ENCODE measurements at regions not wholly inside any gene's neighbourhood (a gene's known extent, or its start where the extent isn't known, plus 50 kb on each side); places are given as distances from the start of the nearest gene placed in this dataset.
"Not testable (repeated sequence)": the region's sequence is repeated elsewhere in the genome, so short reads cannot be mapped to it uniquely, and the experiment has no call there.

DNA sequence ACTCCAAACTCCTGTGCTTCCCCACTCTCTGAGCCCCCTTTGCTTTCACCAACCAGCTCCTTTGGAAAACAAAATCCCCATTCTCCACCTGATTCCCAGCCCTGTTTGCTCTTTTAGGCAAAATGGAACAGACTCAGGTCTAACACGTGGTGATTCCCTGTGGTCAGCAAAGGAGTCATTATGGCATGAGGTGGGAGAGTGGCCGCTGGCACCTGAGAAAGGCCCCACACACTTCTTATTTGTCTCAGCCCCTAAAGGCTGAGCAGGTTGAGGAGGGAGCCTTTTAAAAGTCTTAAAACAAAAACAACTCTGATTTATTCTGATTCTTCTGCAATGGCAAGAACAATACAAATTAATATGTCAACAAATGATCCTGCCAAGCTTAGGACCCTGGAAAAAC lies 401.2 kb downstream of the TNS1 start:
- H3K9me3 ChIP-seq (ENCODE audit: control insufficient read depth, low read length, poor library complexity, severe bottlenecking): no peaks in the 10 kb centered on the region
- ATAC-seq (no peak), DNase-seq (no peak)
- no peak overlapping the region for H3K4me3 Mint-ChIP-seq
- no peaks in the 10 kb centered on the region for H3K36me3 Mint-ChIP-seq (ENCODE audit: low read depth)
- peaks cover 7% of the 10 kb centered on the region for H3K27me3 Mint-ChIP-seq
- peaks cover 6% of the 10 kb centered on the region for H3K4me1 Mint-ChIP-seq
- no peak overlapping the region for H3K27ac Mint-ChIP-seq

DNA sequence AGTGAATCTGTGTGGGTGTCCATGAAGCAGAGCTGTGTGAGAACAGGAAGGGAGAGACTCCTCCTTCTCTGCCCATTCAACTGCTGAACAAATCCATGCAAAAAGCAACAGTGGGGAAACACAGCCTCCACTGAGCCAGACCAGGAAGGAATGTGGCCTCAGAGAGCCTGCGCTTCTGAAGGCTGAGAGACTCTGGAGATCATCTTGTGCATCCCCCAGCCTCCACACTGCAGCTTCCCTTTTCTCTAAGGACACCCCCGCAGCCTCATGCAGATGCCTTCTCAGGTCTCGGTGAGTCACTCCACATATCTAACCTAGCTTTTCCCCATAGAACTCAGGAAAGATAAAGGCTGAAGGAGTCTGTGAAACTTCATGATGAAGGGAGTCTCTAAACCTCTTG lies 402.9 kb downstream of the TNS1 start:
- H3K36me3 Mint-ChIP-seq (ENCODE audit: low read depth): no peaks in the 10 kb centered on the region

DNA sequence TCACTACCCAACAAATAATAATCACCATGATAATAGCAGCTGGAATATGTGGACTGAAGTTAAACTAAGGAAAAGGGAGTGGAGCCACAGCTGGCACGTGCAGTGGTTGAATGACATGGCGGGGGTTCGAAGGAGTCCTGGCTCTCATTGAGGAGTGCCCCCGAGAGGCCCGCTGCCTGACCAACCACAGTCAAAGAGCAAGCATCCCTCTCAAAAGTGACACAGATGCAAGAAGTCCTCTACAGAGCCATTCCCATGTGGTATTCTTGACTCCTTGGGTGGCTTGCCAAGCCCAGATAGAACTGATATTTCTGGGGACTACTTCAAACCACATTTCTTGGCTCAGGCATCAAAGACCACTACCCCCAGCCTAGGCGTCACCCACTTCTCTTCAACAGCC lies 405.1 kb downstream of the TNS1 start:
- ATAC-seq (no peak), DNase-seq (no peak)
- Mint-ChIP-seq H3K27ac (no peak overlapping the region), H3K4me3 (no peak overlapping the region), H3K27me3 (peaks cover 7% of the 10 kb centered on the region), H3K4me1 (no peaks in the 10 kb centered on the region), H3K36me3 (ENCODE audit: low read depth) (no peaks in the 10 kb centered on the region)
- H3K9me3 ChIP-seq (ENCODE audit: control insufficient read depth, low read length, poor library complexity, severe bottlenecking): no peaks in the 10 kb centered on the region

More for the DNA sequence above, 402.9 kb downstream of the TNS1 start:
- ATAC-seq (no peak), DNase-seq (no peak)
- H3K9me3 ChIP-seq (ENCODE audit: control insufficient read depth, low read length, poor library complexity, severe bottlenecking): no peaks in the 10 kb centered on the region
- Mint-ChIP-seq H3K4me1 (no peaks in the 10 kb centered on the region), H3K27ac (no peak overlapping the region), H3K4me3 (no peak overlapping the region), H3K27me3 (peaks cover 7% of the 10 kb centered on the region)

DNA sequence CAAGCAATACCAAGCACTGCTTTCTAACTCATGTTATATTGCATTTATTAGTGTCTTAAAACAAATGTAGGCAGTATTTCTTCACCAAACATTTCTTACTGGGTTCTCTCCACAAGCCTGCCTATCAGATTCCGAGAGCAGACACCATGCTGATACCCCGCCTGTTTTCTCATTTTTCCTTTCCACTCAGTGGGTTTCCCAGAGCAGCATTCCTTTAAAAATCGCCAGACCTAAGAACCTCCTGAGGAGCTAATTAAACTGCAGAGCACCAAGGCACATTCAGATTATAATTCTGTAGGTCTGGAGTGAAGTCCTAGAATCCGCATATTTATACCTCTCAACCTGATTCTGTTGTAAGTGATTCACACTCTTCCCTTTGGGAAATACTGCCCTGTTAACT lies 405.6 kb downstream of the TNS1 start:
- no peaks in the 10 kb centered on the region for H3K9me3 ChIP-seq (ENCODE audit: control insufficient read depth, low read length, poor library complexity, severe bottlenecking)
- ATAC-seq (no peak), DNase-seq (no peak)
- no peaks in the 10 kb centered on the region for H3K4me1 Mint-ChIP-seq
- no peak overlapping the region for H3K4me3 Mint-ChIP-seq
- H3K27me3 Mint-ChIP-seq: peaks cover 7% of the 10 kb centered on the region
- H3K27ac Mint-ChIP-seq: no peak overlapping the region
- H3K36me3 Mint-ChIP-seq (ENCODE audit: low read depth): no peaks in the 10 kb centered on the region

DNA sequence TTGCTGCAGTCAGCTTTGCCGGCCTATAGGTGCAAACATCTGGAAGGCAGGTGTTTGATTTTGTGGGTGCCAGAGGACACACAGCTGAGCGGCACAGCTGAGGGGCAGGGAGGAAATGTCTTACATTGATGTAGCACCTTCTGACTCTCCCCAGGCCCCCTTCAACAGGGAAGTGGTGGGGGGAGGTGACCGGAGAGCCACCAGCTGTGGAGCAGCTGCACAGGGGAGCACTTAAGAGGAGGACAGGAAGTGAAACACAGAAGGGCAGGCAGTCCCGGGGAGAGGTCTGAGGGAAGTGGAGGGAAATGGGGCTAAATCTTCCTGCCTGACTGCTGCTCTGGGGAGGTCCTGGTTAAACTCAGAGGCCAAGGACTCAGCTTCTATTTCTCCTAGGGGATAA lies 409.1 kb downstream of the TNS1 start:
- ATAC-seq (no peak), DNase-seq (no peak)
- Mint-ChIP-seq H3K36me3 (ENCODE audit: low read depth) (no peaks in the 10 kb centered on the region), H3K4me3 (no peak overlapping the region), H3K27me3 (peaks cover 7% of the 10 kb centered on the region), H3K4me1 (peaks cover 2% of the 10 kb centered on the region), H3K27ac (no peak overlapping the region)
- no peaks in the 10 kb centered on the region for H3K9me3 ChIP-seq (ENCODE audit: control insufficient read depth, low read length, poor library complexity, severe bottlenecking)

DNA sequence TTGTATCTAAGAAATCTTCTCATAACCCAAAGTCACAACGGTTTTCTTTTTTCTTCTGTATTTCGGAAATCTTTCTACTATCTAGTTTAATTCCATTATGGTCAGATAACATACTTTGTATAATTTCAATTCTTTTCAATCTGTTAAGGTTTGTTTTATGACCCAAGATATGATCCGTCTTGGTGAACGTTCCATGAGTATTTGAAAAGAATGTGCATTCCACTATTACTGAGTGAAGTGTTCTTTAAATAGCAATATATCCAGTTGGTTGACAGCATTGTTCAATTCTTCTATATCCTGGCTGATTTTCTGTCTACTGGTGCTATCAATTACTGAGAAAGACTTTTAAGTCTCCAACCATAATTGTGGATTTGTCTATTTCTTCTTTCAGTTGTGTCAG lies 414.5 kb downstream of the TNS1 start:
- Mint-ChIP-seq H3K36me3 (ENCODE audit: low read depth) (no peaks in the 10 kb centered on the region), H3K27ac (no peak overlapping the region), H3K4me1 (peaks cover 2% of the 10 kb centered on the region), H3K27me3 (no peaks in the 10 kb centered on the region), H3K4me3 (no peak overlapping the region)
- no peak for ATAC-seq
- no peak for DNase-seq
- no peaks in the 10 kb centered on the region for H3K9me3 ChIP-seq (ENCODE audit: control insufficient read depth, low read length, poor library complexity, severe bottlenecking)

DNA sequence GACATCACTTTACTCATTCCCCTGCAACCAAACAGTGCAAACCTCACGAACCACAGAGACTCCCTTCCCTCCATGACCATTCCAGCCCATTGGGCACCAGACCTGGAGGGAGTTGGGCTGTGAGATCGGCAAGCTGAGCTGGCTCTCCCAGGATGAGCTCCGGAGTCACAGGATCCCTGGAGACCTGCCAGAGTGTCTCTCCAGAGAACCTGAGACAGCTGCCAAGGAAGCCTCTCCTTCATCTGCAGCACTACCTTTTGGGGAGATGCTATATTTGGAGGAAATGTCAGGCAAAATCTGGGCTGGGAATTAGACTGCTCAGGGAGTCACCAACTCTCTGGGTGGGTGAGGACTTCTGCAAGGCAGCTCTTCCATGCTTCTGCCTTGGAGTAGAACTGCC lies 417.4 kb downstream of the TNS1 start:
- no peak overlapping the region for H3K27ac Mint-ChIP-seq
- DNase-seq (no peak), ATAC-seq (no peak)
- no peaks in the 10 kb centered on the region for H3K36me3 Mint-ChIP-seq (ENCODE audit: low read depth)
- H3K4me3 Mint-ChIP-seq: no peak overlapping the region
- H3K27me3 Mint-ChIP-seq: no peaks in the 10 kb centered on the region
- no peaks in the 10 kb centered on the region for H3K9me3 ChIP-seq (ENCODE audit: control insufficient read depth, low read length, poor library complexity, severe bottlenecking)
- peaks cover 2% of the 10 kb centered on the region for H3K4me1 Mint-ChIP-seq

DNA sequence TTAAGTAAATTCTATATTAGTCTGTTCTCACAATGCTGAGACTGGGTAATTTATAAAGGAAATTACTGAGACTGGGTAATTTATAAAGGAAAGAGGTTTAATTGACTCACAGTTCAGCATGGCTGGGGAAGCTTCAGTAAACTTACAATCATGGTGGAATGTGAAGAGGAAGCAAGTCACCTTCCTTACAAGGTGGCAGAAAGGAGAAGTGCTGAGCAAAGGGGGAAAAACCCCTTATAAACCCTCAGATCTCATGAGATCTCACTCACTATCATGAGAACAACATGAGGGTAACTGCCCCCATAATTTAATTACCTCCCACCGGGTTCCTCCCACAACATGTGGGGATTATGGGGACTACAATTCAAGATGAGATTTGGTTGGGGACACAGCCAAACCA lies 422.4 kb downstream of the TNS1 start:
- H3K27me3 Mint-ChIP-seq; H3K4me1 Mint-ChIP-seq; H3K4me3 Mint-ChIP-seq; H3K36me3 Mint-ChIP-seq (ENCODE audit: low read depth); DNase-seq; ATAC-seq; H3K27ac Mint-ChIP-seq; H3K9me3 ChIP-seq (ENCODE audit: control insufficient read depth, low read length, poor library complexity, severe bottlenecking): not testable (repeated sequence)

DNA sequence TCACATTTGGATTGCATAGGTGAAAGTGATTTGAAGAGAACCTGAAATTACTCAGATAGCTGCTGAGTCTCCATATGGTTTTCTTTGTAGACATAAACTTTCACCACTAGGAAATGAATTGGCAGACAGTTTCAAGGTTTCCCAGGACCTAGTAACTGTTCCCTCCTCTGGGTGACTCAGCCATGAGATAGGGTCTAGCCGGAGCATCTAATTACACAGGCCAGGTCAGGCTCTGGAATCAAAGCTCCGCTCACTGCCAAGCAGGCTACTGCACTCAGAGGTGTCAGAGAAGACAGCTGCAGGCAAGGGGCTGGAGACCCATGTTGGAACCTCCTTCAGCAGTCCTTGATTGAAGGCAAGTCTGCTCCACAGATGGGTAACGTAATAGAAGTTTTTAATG lies 429.2 kb downstream of the TNS1 start:
- H3K27ac Mint-ChIP-seq: no peak overlapping the region
- no peaks in the 10 kb centered on the region for H3K9me3 ChIP-seq (ENCODE audit: control insufficient read depth, low read length, poor library complexity, severe bottlenecking)
- ATAC-seq (no peak), DNase-seq (no peak)
- peaks cover 3% of the 10 kb centered on the region for H3K36me3 Mint-ChIP-seq (ENCODE audit: low read depth)
- no peaks in the 10 kb centered on the region for H3K27me3 Mint-ChIP-seq
- no peaks in the 10 kb centered on the region for H3K4me1 Mint-ChIP-seq
- H3K4me3 Mint-ChIP-seq: no peak overlapping the region

DNA sequence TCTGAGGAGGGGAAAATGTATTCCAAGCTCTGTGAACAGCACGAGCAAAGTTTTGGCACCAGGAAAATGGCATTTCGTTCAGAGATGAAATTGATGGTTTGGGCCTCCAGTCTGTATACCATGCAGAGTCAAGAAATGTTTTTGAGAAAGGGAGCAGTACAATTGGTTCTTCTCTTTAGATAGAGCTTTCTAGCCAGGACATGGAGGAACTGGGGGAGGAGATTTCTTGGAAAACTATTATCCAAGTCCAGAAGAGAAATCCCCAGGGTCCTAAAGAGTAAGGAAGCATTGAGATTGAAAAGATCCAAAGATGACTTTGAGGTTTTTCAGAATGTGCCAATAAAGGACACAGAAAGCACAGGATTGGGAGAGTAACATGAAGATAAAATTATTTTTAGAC lies 432.4 kb downstream of the TNS1 start:
- Mint-ChIP-seq H3K4me1 (no peaks in the 10 kb centered on the region), H3K36me3 (ENCODE audit: low read depth) (peaks cover 3% of the 10 kb centered on the region), H3K27ac (no peak overlapping the region), H3K4me3 (no peak overlapping the region), H3K27me3 (no peaks in the 10 kb centered on the region)
- DNase-seq (no peak), ATAC-seq (no peak)
- H3K9me3 ChIP-seq (ENCODE audit: control insufficient read depth, low read length, poor library complexity, severe bottlenecking): no peaks in the 10 kb centered on the region

DNA sequence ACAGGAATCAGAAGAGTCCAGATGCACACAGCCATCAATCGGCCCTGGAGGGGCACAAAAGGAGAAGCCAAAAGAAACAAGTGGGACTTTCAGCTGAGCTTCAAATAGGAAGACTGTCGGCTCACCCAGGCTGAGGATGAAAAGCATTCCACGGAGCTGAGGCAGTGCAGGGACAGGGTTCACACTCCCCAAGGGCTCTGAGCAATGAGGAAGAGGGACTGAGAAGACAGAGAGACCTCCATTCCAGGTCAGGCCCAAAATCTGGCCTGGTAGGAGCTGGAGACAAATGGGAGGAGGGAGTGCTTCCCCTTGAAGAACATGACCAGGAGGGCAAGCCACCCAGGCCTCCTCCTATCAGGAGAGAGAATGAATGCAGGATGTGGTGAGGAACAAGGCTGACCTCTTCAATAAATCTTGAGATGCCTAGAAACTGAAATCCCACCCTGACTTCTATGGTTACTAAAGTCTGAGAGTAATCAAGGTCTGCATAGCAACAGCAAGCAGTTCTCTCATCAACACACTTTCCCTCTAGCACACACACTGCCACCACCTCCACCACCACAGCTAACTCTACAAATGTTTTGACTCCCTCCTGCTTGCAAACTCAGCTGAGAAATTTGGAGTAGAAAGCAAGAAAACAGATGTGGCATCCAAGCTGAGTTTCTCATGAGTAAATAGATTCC lies 434.4 kb downstream of the TNS1 start:
- Mint-ChIP-seq H3K27me3 (no peaks in the 10 kb centered on the region), H3K4me3 (no peak overlapping the region), H3K27ac (no peak overlapping the region), H3K4me1 (no peaks in the 10 kb centered on the region), H3K36me3 (ENCODE audit: low read depth) (no peaks in the 10 kb centered on the region)
- DNase-seq: no peak
- H3K9me3 ChIP-seq (ENCODE audit: control insufficient read depth, low read length, poor library complexity, severe bottlenecking): no peaks in the 10 kb centered on the region
- ATAC-seq: no peak

DNA sequence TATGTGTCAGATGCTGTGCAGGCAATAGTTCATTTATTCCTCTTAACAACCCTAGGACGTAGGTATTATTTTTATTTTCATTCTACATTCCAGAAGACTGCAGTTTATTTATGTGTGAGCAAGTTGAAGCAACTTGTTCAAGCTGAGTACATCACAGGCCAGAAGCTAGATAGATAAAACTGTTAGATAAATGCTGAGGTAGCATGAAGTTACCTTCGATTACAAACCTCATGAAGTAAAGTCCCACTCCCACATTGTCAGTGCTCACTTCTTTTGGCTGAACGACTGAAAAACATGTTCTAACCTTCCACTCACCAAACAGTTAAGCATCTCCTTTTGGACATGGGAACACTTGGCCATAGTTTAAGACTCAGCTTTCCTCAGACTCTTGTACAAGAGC lies 439.2 kb downstream of the TNS1 start:
- H3K9me3 ChIP-seq (ENCODE audit: control insufficient read depth, low read length, poor library complexity, severe bottlenecking): no peaks in the 10 kb centered on the region
- Mint-ChIP-seq H3K4me3 (no peak overlapping the region), H3K4me1 (no peaks in the 10 kb centered on the region), H3K36me3 (ENCODE audit: low read depth) (peaks cover 2% of the 10 kb centered on the region), H3K27ac (no peak overlapping the region), H3K27me3 (no peaks in the 10 kb centered on the region)
- ATAC-seq (no peak), DNase-seq (no peak)

DNA sequence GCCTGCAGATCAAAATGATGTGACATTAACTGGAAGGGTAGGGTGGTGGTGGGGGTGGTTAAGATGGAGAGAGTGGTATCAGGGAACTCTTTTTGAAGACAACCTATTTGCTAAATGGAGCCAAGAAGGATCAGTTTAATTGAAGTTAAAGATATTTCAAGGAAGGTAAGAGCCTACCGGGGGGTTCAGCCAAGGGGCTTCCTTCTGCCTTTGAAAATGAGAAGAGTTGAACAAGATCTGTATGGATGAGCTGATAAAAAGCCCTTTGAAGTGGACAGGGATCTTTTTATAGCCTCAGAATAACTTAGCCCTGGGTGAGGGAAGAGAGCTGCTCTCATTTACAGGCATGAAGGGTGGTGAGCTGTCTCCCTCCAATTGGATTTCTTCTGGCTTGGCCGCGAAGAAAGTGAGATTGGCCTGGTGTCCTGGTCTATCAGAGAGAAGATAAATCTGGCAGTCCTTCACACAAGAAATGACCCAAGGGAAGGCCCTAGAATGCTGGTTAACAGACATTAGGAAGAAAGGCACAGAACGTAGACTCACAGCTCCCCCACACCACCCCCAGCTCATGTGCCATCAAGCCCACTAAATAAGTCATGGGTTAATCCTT lies 439.8 kb downstream of the TNS1 start:
- no peak overlapping the region for H3K27ac Mint-ChIP-seq
- no peaks in the 10 kb centered on the region for H3K9me3 ChIP-seq (ENCODE audit: control insufficient read depth, low read length, poor library complexity, severe bottlenecking)
- H3K4me1 Mint-ChIP-seq: no peaks in the 10 kb centered on the region
- peaks cover 2% of the 10 kb centered on the region for H3K36me3 Mint-ChIP-seq (ENCODE audit: low read depth)
- no peak for ATAC-seq
- no peak for DNase-seq
- H3K27me3 Mint-ChIP-seq: no peaks in the 10 kb centered on the region
- H3K4me3 Mint-ChIP-seq: no peak overlapping the region

DNA sequence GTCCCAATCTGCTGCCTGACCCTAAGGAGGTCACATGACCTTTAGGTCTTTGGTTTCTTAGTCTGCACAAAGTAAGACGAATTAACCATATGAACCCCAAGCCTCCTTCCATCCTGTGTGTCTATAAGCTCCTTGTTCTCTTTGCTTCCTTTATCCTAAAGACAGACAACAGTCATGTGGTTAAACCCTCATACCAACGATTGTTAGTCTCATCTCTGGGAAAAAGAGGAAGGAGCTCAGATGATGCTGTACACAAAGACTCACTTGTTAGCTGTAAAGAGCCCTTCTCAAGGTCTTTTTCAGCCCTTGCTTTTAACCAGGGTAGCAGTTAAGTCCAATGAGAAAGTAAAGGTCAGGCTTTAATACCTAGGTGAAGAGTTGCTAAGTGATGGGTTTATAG lies 443.7 kb downstream of the TNS1 start:
- Mint-ChIP-seq H3K4me1 (peaks cover 5% of the 10 kb centered on the region), H3K27me3 (no peaks in the 10 kb centered on the region), H3K27ac (no peak overlapping the region), H3K36me3 (ENCODE audit: low read depth) (peaks cover 2% of the 10 kb centered on the region), H3K4me3 (no peak overlapping the region)
- no peak for DNase-seq
- no peak for ATAC-seq
- no peaks in the 10 kb centered on the region for H3K9me3 ChIP-seq (ENCODE audit: control insufficient read depth, low read length, poor library complexity, severe bottlenecking)
